ENCODE measurements at regions not wholly inside any gene's neighbourhood (a gene's known extent, or its start where the extent isn't known, plus 50 kb on each side); places are given as distances from the start of the nearest gene placed in this dataset.

GRCh38 chr7:136496551-136496950 lies 371.9 kb upstream of the CHRM2 start:
- H3K27ac ChIP-seq: no peak overlapping the region
- CTCF ChIA-PET: no interaction called here
- no peak for TF ChIP-seq CTCF (conservative IDR thresholded peaks at IDR 0.05; ENCODE audit: low read depth)
- no peak for DNase-seq (ENCODE audit: low spot score)
- POLR2A ChIA-PET (ENCODE audit: low non-redundant PET): no interaction called here

- no peak for TF ChIP-seq CTCF (conservative IDR thresholded peaks at IDR 0.05; ENCODE audit: low read depth)
- POLR2A ChIA-PET (ENCODE audit: low non-redundant PET): no interaction called here
- CTCF ChIA-PET: no interaction called here
- H3K27ac ChIP-seq: no peak overlapping the region
- DNase-seq (ENCODE audit: low spot score): no peak
Measured at GRCh38 chr7:136495081-136495480, 373.4 kb upstream of the CHRM2 start.

- ChIA-PET POLR2A (ENCODE audit: low non-redundant PET) (no interaction called here), CTCF (no interaction called here)
- H3K27ac ChIP-seq: no peak overlapping the region
- no peak for TF ChIP-seq CTCF (conservative IDR thresholded peaks at IDR 0.05; ENCODE audit: low read depth)
- no peak for DNase-seq (ENCODE audit: low spot score)
Measured at GRCh38 chr7:136492366-136492765, 376.1 kb upstream of the CHRM2 start.

- CTCF ChIA-PET: no interaction called here
- DNase-seq (ENCODE audit: low spot score): no peak
- POLR2A ChIA-PET (ENCODE audit: low non-redundant PET): no interaction called here
- no peak for TF ChIP-seq CTCF (conservative IDR thresholded peaks at IDR 0.05; ENCODE audit: low read depth)
- no peak overlapping the region for H3K27ac ChIP-seq
Measured at GRCh38 chr7:136489808-136490207, 378.6 kb upstream of the CHRM2 start.

- no peak overlapping the region for H3K27ac ChIP-seq
- ChIA-PET POLR2A (ENCODE audit: low non-redundant PET) (no interaction called here), CTCF (no interaction called here)
- no peak for TF ChIP-seq CTCF (conservative IDR thresholded peaks at IDR 0.05; ENCODE audit: low read depth)
- no peak for DNase-seq (ENCODE audit: low spot score)
Measured at GRCh38 chr7:136480901-136481300, 387.6 kb upstream of the CHRM2 start.

- DNase-seq (ENCODE audit: low spot score): no peak
- POLR2A ChIA-PET (ENCODE audit: low non-redundant PET): no interaction called here
- no peak overlapping the region for H3K27ac ChIP-seq
- no peak for TF ChIP-seq CTCF (conservative IDR thresholded peaks at IDR 0.05; ENCODE audit: low read depth)
- CTCF ChIA-PET: no interaction called here
Measured at GRCh38 chr7:136479922-136480321, 388.5 kb upstream of the CHRM2 start.

GRCh38 chr7:136470179-136470578 lies 398.3 kb upstream of the CHRM2 start:
- DNase-seq (ENCODE audit: low spot score): no peak
- TF ChIP-seq CTCF (conservative IDR thresholded peaks at IDR 0.05; ENCODE audit: low read depth): no peak
- ChIA-PET CTCF (no interaction called here), POLR2A (ENCODE audit: low non-redundant PET) (no interaction called here)
- H3K27ac ChIP-seq: no peak overlapping the region

Measured in RWPE1 (cell line).